ENCODE measurements at regions not wholly inside any gene's neighbourhood (a gene's known extent, or its start where the extent isn't known, plus 50 kb on each side); places are given as distances from the start of the nearest gene placed in this dataset.

DNA sequence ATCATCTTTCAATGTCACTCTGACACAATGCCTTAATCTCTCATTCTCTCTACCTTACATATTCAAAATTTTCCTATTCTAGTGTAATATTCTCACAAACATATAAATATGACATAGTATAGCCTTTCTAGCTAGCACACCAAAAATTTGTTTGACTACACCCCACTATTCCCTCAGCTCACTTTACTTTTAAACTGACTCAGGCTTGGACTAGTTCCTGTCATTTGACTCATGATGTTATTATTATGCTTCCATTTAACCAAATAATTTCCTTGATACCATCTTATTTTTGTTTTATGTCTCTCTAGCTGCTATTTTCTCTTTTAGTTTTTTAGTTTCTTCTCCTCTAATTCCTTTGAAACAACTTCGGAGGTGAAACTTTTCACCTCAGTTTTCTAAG is 1745.6 kb upstream of the PCDH20 start:
- TF ChIP-seq MXI1 (IDR thresholded peaks at IDR 0.05; ENCODE audit: low read depth, low read length) (no peak), EP300 (IDR thresholded peaks at IDR 0.05; ENCODE audit: borderline replicate concordance in 1 of 2, control insufficient read depth in 1 of 2, low read depth in 2 of 2, low read length in 2 of 2) (no peak), NR2F1 (conservative IDR thresholded peaks at IDR 0.05) (no peak)
- TF ChIP-seq, protein P1, sequence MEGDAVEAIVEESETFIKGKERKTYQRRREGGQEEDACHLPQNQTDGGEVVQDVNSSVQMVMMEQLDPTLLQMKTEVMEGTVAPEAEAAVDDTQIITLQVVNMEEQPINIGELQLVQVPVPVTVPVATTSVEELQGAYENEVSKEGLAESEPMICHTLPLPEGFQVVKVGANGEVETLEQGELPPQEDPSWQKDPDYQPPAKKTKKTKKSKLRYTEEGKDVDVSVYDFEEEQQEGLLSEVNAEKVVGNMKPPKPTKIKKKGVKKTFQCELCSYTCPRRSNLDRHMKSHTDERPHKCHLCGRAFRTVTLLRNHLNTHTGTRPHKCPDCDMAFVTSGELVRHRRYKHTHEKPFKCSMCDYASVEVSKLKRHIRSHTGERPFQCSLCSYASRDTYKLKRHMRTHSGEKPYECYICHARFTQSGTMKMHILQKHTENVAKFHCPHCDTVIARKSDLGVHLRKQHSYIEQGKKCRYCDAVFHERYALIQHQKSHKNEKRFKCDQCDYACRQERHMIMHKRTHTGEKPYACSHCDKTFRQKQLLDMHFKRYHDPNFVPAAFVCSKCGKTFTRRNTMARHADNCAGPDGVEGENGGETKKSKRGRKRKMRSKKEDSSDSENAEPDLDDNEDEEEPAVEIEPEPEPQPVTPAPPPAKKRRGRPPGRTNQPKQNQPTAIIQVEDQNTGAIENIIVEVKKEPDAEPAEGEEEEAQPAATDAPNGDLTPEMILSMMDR (IDR thresholded peaks at IDR 0.05 in 2 of 3, conservative IDR thresholded peaks at IDR 0.05 in 1 of 3; ENCODE audit: control insufficient read depth in 2 of 3, extremely low read depth in 1 of 3, insufficient read depth in 1 of 3, low read depth in 3 of 3, low read length in 3 of 3), result no peak
